ENCODE measurements at regions not wholly inside any gene's neighbourhood (a gene's known extent, or its start where the extent isn't known, plus 50 kb on each side); places are given as distances from the start of the nearest gene placed in this dataset.

GRCh38 chr4:126859314-126859713 lies 773.4 kb upstream of the INTU start:
- POLR2A ChIA-PET (ENCODE audit: low non-redundant PET), result no interaction called here
- CTCF ChIA-PET, result no interaction called here
- DNase-seq (ENCODE audit: low spot score), result no peak
- H3K27ac ChIP-seq, result no peak overlapping the region
- TF ChIP-seq CTCF (conservative IDR thresholded peaks at IDR 0.05; ENCODE audit: low read depth), result no peak

DNA sequence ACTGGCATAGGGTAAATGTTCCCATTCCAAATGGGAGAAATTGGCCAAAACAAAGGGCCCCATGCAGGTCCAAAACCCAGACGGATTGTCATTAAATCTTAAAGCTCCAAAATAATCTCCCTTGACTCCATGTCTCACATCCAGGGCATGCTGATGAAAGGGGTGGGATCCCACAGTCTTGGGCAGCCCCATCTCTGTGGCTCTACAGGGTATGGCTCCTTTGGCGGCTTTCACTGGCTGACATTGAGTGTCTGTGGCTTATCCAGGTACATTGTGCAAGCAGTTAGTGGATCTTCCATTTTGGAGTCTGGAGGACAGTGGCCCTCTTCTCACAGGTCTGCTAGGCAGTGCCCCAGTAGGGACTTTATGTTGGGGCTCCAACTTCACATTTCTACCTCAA lies 772.9 kb upstream of the INTU start:
- no peak for DNase-seq (ENCODE audit: low spot score)
- H3K27ac ChIP-seq, result no peak overlapping the region
- ChIA-PET POLR2A (ENCODE audit: low non-redundant PET) (no interaction called here), CTCF (no interaction called here)
- no peak for TF ChIP-seq CTCF (conservative IDR thresholded peaks at IDR 0.05; ENCODE audit: low read depth)

- POLR2A ChIA-PET (ENCODE audit: low non-redundant PET), result no interaction called here
- CTCF ChIA-PET, result no interaction called here
- DNase-seq (ENCODE audit: low spot score), result no peak
- H3K27ac ChIP-seq, result no peak overlapping the region
- no peak for TF ChIP-seq CTCF (conservative IDR thresholded peaks at IDR 0.05; ENCODE audit: low read depth)
Observed at GRCh38 chr4:126860308-126860707, 772.4 kb upstream of the INTU start.

DNA sequence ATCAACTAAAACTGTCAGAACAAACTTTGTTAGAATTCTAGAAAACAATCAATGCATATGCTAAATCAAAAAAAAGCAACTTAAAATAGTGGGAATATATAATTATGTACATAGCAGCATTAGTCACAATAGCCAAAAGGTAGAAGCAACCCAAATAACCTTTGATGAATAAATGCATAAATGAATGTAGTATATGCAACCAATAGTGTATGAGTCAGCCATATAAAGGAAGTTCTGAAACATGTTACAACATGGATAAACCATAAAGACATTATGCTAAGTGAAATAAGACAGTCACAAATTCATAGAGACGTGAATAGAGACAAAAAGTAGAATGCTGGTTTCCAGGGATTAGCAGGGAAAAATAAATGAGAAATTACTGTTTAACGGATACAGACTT lies 762.8 kb upstream of the INTU start:
- H3K27ac ChIP-seq, result no peak overlapping the region

DNA sequence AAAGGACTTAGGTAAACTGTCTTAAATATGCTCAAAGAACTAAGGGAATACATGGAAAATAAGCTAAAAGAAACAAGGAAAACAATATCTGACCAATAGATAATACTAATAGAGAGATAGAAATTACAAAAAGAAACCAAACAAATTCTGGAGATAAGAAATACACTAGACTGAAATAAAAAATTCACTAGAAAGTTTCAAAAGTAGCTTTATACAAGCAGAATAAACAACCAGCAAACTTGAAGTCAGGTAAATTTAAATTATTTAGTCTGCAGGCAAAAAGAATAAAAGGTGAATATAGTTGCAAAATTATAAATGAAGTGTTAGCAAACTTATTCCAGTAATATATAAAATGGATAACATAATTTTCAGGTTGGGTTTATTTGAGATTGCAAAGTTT lies 760.9 kb upstream of the INTU start:
- ChIA-PET CTCF (interaction anchor here (0.6 kb wide), 1 partner anchor 233 kb away, joined by 3 read pairs; no protein-coding TSS in a partner anchor), POLR2A (ENCODE audit: low non-redundant PET) (no interaction called here)
- no peak overlapping the region for H3K27ac ChIP-seq
- no peak for DNase-seq (ENCODE audit: low spot score)
- no peak for TF ChIP-seq CTCF (conservative IDR thresholded peaks at IDR 0.05; ENCODE audit: low read depth)

More for the DNA sequence above, 762.8 kb upstream of the INTU start:
- ChIA-PET CTCF (no interaction called here), POLR2A (ENCODE audit: low non-redundant PET) (no interaction called here)
- no peak for TF ChIP-seq CTCF (conservative IDR thresholded peaks at IDR 0.05; ENCODE audit: low read depth)
- peak; percentile 54 for DNase-seq (ENCODE audit: low spot score)

DNA sequence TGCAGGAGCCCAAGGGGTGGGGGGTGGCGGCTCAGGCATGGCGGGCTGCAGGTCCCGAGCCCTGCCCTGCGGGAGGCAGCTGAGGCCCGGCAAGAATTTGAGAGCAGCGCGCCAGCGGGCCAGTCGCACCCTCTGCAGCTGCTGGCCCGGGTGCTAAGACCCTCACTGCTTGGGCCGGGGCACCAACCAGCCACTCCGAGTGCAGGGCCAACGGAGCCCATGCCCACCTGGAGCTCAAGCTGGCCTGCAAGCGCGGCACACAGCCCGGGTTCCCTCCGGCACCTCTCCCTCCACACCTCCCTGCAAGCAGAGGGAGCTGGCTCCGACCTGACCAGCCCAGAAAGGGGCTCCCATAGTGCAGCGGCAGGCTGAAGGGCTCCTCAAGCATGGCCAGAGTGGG lies 758.2 kb upstream of the INTU start:
- ChIA-PET CTCF (no interaction called here), POLR2A (ENCODE audit: low non-redundant PET) (no interaction called here)
- no peak for TF ChIP-seq CTCF (conservative IDR thresholded peaks at IDR 0.05; ENCODE audit: low read depth)
- no peak for DNase-seq (ENCODE audit: low spot score)
- H3K27ac ChIP-seq, result no peak overlapping the region

DNA sequence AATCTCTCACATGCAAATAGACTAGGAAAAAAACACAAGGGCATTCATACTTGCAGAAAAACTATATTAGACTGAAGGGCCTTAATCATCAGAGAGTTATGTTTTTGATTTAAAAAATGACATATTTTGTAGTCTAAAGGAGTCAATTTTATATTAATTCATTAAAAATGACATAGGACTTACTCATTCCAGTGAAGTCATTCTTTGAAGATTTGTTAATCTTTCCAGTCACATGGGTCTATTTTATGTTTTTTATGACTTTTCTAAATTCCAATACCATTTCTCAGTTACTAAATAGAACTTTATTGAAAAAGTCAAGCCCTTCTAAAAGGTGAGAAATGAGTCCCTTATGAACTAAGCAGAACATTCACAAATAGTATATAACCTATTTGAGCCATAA lies 743.8 kb upstream of the INTU start:
- DNase-seq (ENCODE audit: low spot score), result peak; percentile 23
- CTCF ChIA-PET, result no interaction called here
- POLR2A ChIA-PET (ENCODE audit: low non-redundant PET), result no interaction called here

More for the DNA sequence above, 743.8 kb upstream of the INTU start:
- TF ChIP-seq CTCF (conservative IDR thresholded peaks at IDR 0.05; ENCODE audit: low read depth), result no peak
- no peak overlapping the region for H3K27ac ChIP-seq

Data from RWPE1 (cell line).